ENCODE measurements at regions not wholly inside any gene's neighbourhood (a gene's known extent, or its start where the extent isn't known, plus 50 kb on each side); places are given as distances from the start of the nearest gene placed in this dataset.

GRCh38 chr4:122309988-122310626, 68.7 kb upstream of the ADAD1 start:
- DNase-seq: no peak

GRCh38 chr4:122313006-122313646, 65.7 kb upstream of the ADAD1 start:
- DNase-seq: no peak

GRCh38 chr4:122326908-122327307, 51.9 kb upstream of the ADAD1 start:
- no peak for DNase-seq

DNA sequence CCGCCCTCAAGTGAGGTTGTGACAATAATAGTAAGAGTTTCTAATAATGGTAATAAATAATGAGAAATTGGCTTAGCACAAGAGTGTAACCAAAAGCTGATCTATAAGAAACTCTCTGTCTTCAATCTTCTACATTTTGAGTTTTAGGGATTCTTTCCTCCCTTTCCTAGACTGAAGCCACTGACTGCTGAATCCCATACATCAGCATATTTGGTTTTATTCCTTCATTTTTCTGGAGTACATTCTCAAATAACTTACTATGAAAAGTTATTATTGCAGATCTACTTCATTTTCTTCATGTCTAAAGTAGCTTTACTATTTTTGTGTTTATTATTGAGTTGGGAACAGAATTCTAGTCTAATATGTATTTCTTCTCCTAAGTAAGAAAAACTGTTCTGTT, 49.9 kb upstream of the ADAD1 start:
- DNase-seq: no peak
